ENCODE measurements at regions not wholly inside any gene's neighbourhood (a gene's known extent, or its start where the extent isn't known, plus 50 kb on each side); places are given as distances from the start of the nearest gene placed in this dataset.

DNA sequence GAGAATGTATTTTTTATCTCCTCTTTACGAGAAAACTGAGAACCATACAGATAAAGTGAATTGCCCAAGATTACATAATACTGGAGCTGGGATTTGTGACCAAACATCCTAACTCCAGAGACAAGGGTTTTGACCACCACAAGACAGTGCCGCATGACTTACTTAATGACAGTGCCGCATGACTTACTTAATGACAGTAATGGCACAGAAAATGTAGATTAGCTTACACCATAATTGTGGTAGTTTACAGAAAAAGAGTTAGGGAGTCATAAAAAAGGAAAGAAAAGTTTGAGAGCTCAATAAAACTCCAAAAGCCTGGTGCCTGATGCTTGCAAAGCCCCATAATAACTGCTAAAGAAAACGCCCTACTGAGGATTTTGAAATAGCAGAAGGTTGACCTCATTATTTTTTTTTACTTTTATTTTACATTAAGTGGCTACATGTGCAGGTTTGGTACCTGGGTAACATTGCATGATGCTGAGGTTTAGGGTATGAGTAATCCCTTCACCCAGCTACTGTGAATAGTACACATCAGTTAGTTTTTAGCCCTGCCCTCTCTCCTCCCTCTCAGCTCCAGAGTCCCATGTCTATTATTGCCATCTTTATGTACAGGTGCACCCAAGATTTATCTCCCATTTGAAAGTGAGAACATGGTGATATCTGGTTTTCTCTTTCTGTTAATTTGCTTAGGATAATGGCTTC, 310.0 kb upstream of the UBE2E3 start:
- TF ChIP-seq POLR2AphosphoS5 (IDR thresholded peaks at IDR 0.05; ENCODE audit: low read depth, low read length), result no peak
- no peak for TF ChIP-seq TAF1 (IDR thresholded peaks at IDR 0.05; ENCODE audit: borderline replicate concordance, low read depth, low read length)
- TF ChIP-seq POLR2A (IDR thresholded peaks at IDR 0.05; ENCODE audit: low read depth, low read length), result no peak
